ENCODE measurements at regions not wholly inside any gene's neighbourhood (a gene's known extent, or its start where the extent isn't known, plus 50 kb on each side); places are given as distances from the start of the nearest gene placed in this dataset.

- DNase-seq: no peak
- no peaks in the 10 kb centered on the region for H3K27me3 ChIP-seq
- H3K27ac ChIP-seq: no peak overlapping the region
- no peaks in the 10 kb centered on the region for H3K4me1 ChIP-seq
- H3K36me3 ChIP-seq: no peaks in the 10 kb centered on the region
- TF ChIP-seq POLR2A (IDR thresholded peaks at IDR 0.05) (no peak), CTCF (IDR thresholded peaks at IDR 0.05) (no peak)
- no peaks in the 10 kb centered on the region for H3K9me3 ChIP-seq
- no peak overlapping the region for H3K4me3 ChIP-seq
Measured at GRCh38 chr16:63292036-63292435, 1255.8 kb upstream of the CDH8 start.

- H3K27me3 ChIP-seq: no peaks in the 10 kb centered on the region
- H3K27ac ChIP-seq: no peak overlapping the region
- no peak overlapping the region for H3K4me3 ChIP-seq
- TF ChIP-seq POLR2A (IDR thresholded peaks at IDR 0.05) (no peak), CTCF (IDR thresholded peaks at IDR 0.05) (peak in 4 of 6 experiments; percentile 50 to 80 (median 68))
- H3K9me3 ChIP-seq: no peaks in the 10 kb centered on the region
- no peaks in the 10 kb centered on the region for H3K4me1 ChIP-seq
- peak in 1 of 3 donors; percentile 46 for DNase-seq
- no peaks in the 10 kb centered on the region for H3K36me3 ChIP-seq
Measured at GRCh38 chr16:63289834-63290460, 1253.7 kb upstream of the CDH8 start.

GRCh38 chr16:63287401-63287800 lies 1251.2 kb upstream of the CDH8 start:
- no peak overlapping the region for H3K27ac ChIP-seq
- H3K4me1 ChIP-seq: no peaks in the 10 kb centered on the region
- H3K4me3 ChIP-seq: no peak overlapping the region
- no peak for DNase-seq
- no peaks in the 10 kb centered on the region for H3K27me3 ChIP-seq
- no peak for TF ChIP-seq CTCF (IDR thresholded peaks at IDR 0.05)
- no peak for TF ChIP-seq POLR2A (IDR thresholded peaks at IDR 0.05)
- H3K36me3 ChIP-seq: no peaks in the 10 kb centered on the region
- no peaks in the 10 kb centered on the region for H3K9me3 ChIP-seq

GRCh38 chr16:63283721-63284120 lies 1247.5 kb upstream of the CDH8 start:
- no peak for TF ChIP-seq CTCF (IDR thresholded peaks at IDR 0.05)
- no peak for TF ChIP-seq POLR2A (IDR thresholded peaks at IDR 0.05)
- Histone ChIP-seq H3K27ac (no peak overlapping the region), H3K4me3 (no peak overlapping the region), H3K27me3 (no peaks in the 10 kb centered on the region), H3K9me3 (no peaks in the 10 kb centered on the region), H3K36me3 (no peaks in the 10 kb centered on the region), H3K4me1 (no peaks in the 10 kb centered on the region)
- DNase-seq: no peak

- Histone ChIP-seq H3K27me3 (no peaks in the 10 kb centered on the region), H3K4me1 (no peaks in the 10 kb centered on the region), H3K36me3 (no peaks in the 10 kb centered on the region), H3K9me3 (no peaks in the 10 kb centered on the region), H3K27ac (no peak overlapping the region), H3K4me3 (no peak overlapping the region)
- DNase-seq: no peak
- no peak for TF ChIP-seq CTCF (IDR thresholded peaks at IDR 0.05)
- no peak for TF ChIP-seq POLR2A (IDR thresholded peaks at IDR 0.05)
Measured at GRCh38 chr16:63244631-63245030, 1208.4 kb upstream of the CDH8 start.
